Naive thymus-derived CD4-positive, alpha-beta T cell (primary cell): ENCODE measurements at regions not wholly inside any gene's neighbourhood (a gene's known extent, or its start where the extent isn't known, plus 50 kb on each side); places are given as distances from the start of the nearest gene placed in this dataset.

ENCODE experiments used
- ATAC-seq: fragments of 150-1000 bp; cut with Tn5 transposase; 2 replicates; pipeline ENCODE4 v1.10.0; 2021; ENCODE audit warnings: mild to moderate bottlenecking, moderate library complexity
- CTCF ChIA-PET: fragments of 350-600 bp; sonication (Branson Sonifier 250); formaldehyde crosslinking; loops from one replicate; lab custom pipeline; 2021; ENCODE audit warnings: antibody characterized with exemption; lab: Charles Lee
- POLR2A ChIA-PET: fragments of 350-600 bp; sonication (Branson Sonifier 250); formaldehyde crosslinking; loops from one replicate; lab custom pipeline; 2021; ENCODE audit warnings: antibody characterized with exemption, inconsistent platforms; lab: Charles Lee
- DNase-seq, 9 donors: peaks; one replicate each; pipeline versions ENCODE4 v3.0.0 to v3.0.0-alpha.2; 2020 to 2022; ENCODE audit warnings: mixed read lengths in 1 of 9
- H3K27ac ChIP-seq: one replicate; pipeline ENCODE4 v1.7.0; 2013; ENCODE audit warnings: mild to moderate bottlenecking, low read depth, low read length, moderate library complexity
- H3K27me3 ChIP-seq, 2 donors: one replicate each; pipeline ENCODE4 v1.7.0; 2013; ENCODE audit warnings: low read length in 2 of 2, mild to moderate bottlenecking in 2 of 2, moderate library complexity in 2 of 2; ENCODE audit not compliant: control insufficient read depth in 2 of 2, insufficient read depth in 2 of 2
- H3K36me3 ChIP-seq, 3 experiments: 1 replicate in 2 of 3; 2 replicates in 1 of 3; pipeline ENCODE4 v1.7.0; 2013; ENCODE audit warnings: low read length in 3 of 3, mild to moderate bottlenecking in 3 of 3, moderate library complexity in 1 of 3; ENCODE audit not compliant: insufficient read depth in 3 of 3, control insufficient read depth in 2 of 3
- H3K4me1 ChIP-seq, 2 donors: one replicate each; pipeline ENCODE4 v1.7.0; 2013; ENCODE audit warnings: low read length in 2 of 2, mild to moderate bottlenecking in 2 of 2, moderate library complexity in 1 of 2; ENCODE audit not compliant: control insufficient read depth in 2 of 2, insufficient read depth in 2 of 2
- H3K4me3 ChIP-seq: 2 replicates; pipeline ENCODE4 v1.7.0; 2013; ENCODE audit warnings: mild to moderate bottlenecking, low read length
- H3K9me3 ChIP-seq, 3 experiments: 1 replicate in 2 of 3; 2 replicates in 1 of 3; pipeline ENCODE4 v1.7.0; 2013; ENCODE audit warnings: low read length in 3 of 3; ENCODE audit not compliant: control insufficient read depth in 2 of 3
- H3K27ac Mint-ChIP-seq, 9 donors: one replicate each; pipeline ENCODE4 v1.8.0; 2020 to 2022; ENCODE audit warnings: mixed read lengths in 9 of 9, mild to moderate bottlenecking in 8 of 9, moderate library complexity in 5 of 9, inconsistent platforms in 2 of 9
- H3K27me3 Mint-ChIP-seq, 5 donors: one replicate each; pipeline ENCODE4 v1.8.0; 2021 to 2022; ENCODE audit warnings: mixed read lengths in 5 of 5, mild to moderate bottlenecking in 1 of 5
- H3K36me3 Mint-ChIP-seq, 5 donors: one replicate each; pipeline ENCODE4 v1.8.0; 2020 to 2022; ENCODE audit warnings: mixed read lengths in 5 of 5, mild to moderate bottlenecking in 3 of 5, inconsistent platforms in 1 of 5
- H3K4me1 Mint-ChIP-seq, 7 donors: one replicate each; pipeline ENCODE4 v1.8.0; 2020 to 2022; ENCODE audit warnings: mixed read lengths in 7 of 7, mild to moderate bottlenecking in 3 of 7, inconsistent platforms in 1 of 7
- H3K4me3 Mint-ChIP-seq, 10 donors: one replicate each; pipeline ENCODE4 v1.8.0; 2020 to 2022; ENCODE audit warnings: mild to moderate bottlenecking in 10 of 10, mixed read lengths in 10 of 10, moderate library complexity in 6 of 10, inconsistent platforms in 2 of 10
- H3K9me3 Mint-ChIP-seq, 11 donors: one replicate each; pipeline ENCODE4 v1.8.0; 2020 to 2022; ENCODE audit warnings: mixed read lengths in 11 of 11, mild to moderate bottlenecking in 4 of 11, inconsistent platforms in 1 of 11, moderate library complexity in 1 of 11
- intact Hi-C, 2 donors: fragments of 100-400 bp; cut with micrococcal nuclease; formaldehyde crosslinking; loops; one replicate each; pipeline ENCODE4 v1.15.1; 2023

- no peak overlapping the region for H3K4me3 Mint-ChIP-seq
- no peaks in the 10 kb centered on the region for H3K4me1 ChIP-seq
- ChIA-PET CTCF (no interaction called here), POLR2A (no interaction called here)
- no peaks in the 10 kb centered on the region for H3K36me3 Mint-ChIP-seq
- DNase-seq (no peak), ATAC-seq (no peak)
- no peaks in the 10 kb centered on the region for H3K4me1 Mint-ChIP-seq
- no peaks in the 10 kb centered on the region for H3K27me3 ChIP-seq
- no peaks in the 10 kb centered on the region for H3K36me3 ChIP-seq
- H3K27ac Mint-ChIP-seq = no peak overlapping the region
- H3K27me3 Mint-ChIP-seq = peaks cover 0 to 23% (median 0%) of the 10 kb centered on the region in 5 donors
- intact Hi-C loops = no loop called here
- no peaks in the 10 kb centered on the region for H3K9me3 ChIP-seq
- peaks cover 0 to 3% (median 0%) of the 10 kb centered on the region in 11 donors for H3K9me3 Mint-ChIP-seq
- H3K4me3 ChIP-seq = no peak overlapping the region
- H3K27ac ChIP-seq = no peak overlapping the region
Observed at GRCh38 chr2:15766911-15767597, 173.3 kb upstream of the MYCN start.

DNA sequence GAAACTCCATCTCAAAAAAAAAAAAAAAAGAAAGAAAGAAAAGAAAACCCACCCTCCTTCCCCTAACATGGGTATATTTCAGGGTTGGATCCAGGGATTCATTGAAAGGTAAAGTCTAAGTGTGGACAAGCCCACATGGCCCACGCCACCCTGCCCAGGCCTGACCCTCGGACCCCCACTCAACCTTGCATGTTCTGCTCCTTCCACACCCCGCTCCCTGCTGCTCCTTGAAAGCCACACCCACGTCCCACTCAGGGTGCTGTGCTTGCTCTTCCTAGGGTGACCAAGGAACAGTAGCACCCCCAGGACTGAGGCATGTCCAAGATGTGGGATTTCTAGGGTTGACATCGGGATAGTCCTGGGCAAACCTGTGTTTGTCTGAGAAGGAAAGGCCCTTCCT lies 172.7 kb upstream of the MYCN start:
- Histone ChIP-seq H3K36me3 (no peaks in the 10 kb centered on the region), H3K4me1 (no peaks in the 10 kb centered on the region), H3K9me3 (no peaks in the 10 kb centered on the region), H3K27ac (no peak overlapping the region), H3K27me3 (no peaks in the 10 kb centered on the region), H3K4me3 (no peak overlapping the region)
- intact Hi-C loops = no loop called here
- H3K36me3 Mint-ChIP-seq = no peaks in the 10 kb centered on the region
- H3K27ac Mint-ChIP-seq = no peak overlapping the region
- ATAC-seq (no peak), DNase-seq (no peak)
- peaks cover 0 to 23% (median 0%) of the 10 kb centered on the region in 5 donors for H3K27me3 Mint-ChIP-seq
- no peaks in the 10 kb centered on the region for H3K4me1 Mint-ChIP-seq
- H3K9me3 Mint-ChIP-seq = peaks cover 0 to 3% (median 0%) of the 10 kb centered on the region in 11 donors
- H3K4me3 Mint-ChIP-seq = no peak overlapping the region
- CTCF ChIA-PET = no interaction called here
- POLR2A ChIA-PET = no interaction called here

GRCh38 chr2:15768142-15768541 lies 172.2 kb upstream of the MYCN start:
- peaks cover 0 to 3% (median 0%) of the 10 kb centered on the region in 11 donors for H3K9me3 Mint-ChIP-seq
- DNase-seq = no peak
- ChIA-PET CTCF (no interaction called here), POLR2A (no interaction called here)
- no peak overlapping the region for H3K27ac Mint-ChIP-seq
- Histone ChIP-seq H3K27ac (no peak overlapping the region), H3K4me1 (no peaks in the 10 kb centered on the region), H3K36me3 (no peaks in the 10 kb centered on the region), H3K4me3 (no peak overlapping the region), H3K9me3 (no peaks in the 10 kb centered on the region), H3K27me3 (no peaks in the 10 kb centered on the region)
- intact Hi-C loops = no loop called here
- H3K36me3 Mint-ChIP-seq = no peaks in the 10 kb centered on the region
- H3K4me1 Mint-ChIP-seq = no peaks in the 10 kb centered on the region
- no peak overlapping the region for H3K4me3 Mint-ChIP-seq
- ATAC-seq = no peak
- peaks cover 0 to 23% (median 0%) of the 10 kb centered on the region in 5 donors for H3K27me3 Mint-ChIP-seq

DNA sequence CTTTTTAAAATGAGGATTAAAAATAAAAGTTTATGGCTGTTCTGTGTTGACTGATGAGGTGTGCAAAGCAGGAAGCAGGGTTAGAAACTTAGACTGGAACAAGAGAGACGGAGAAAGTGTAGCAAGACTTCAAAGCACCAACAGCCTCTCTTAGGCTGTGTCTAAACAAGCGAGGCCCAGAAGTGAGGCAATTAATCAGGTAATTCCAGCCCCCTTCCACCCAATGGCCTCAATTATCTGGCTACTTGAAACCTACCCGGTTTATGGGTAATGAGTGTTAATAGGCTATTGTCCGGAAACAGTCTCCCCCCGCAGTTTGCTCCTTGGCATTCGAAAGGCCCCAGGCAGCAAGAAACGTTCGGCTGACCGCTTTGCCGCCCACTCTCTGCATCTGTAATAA lies 171.7 kb upstream of the MYCN start:
- H3K4me3 ChIP-seq = no peak overlapping the region
- ATAC-seq = no peak
- H3K4me1 Mint-ChIP-seq = no peaks in the 10 kb centered on the region
- intact Hi-C loops = no loop called here
- POLR2A ChIA-PET = no interaction called here
- CTCF ChIA-PET = no interaction called here
- no peaks in the 10 kb centered on the region for H3K4me1 ChIP-seq
- H3K27me3 Mint-ChIP-seq = peaks cover 0 to 23% (median 0%) of the 10 kb centered on the region in 5 donors
- peaks cover 0 to 3% (median 0%) of the 10 kb centered on the region in 11 donors for H3K9me3 Mint-ChIP-seq
- H3K27me3 ChIP-seq = no peaks in the 10 kb centered on the region
- no peaks in the 10 kb centered on the region for H3K36me3 Mint-ChIP-seq
- H3K9me3 ChIP-seq = no peaks in the 10 kb centered on the region
- DNase-seq = no peak
- no peaks in the 10 kb centered on the region for H3K36me3 ChIP-seq
- H3K27ac Mint-ChIP-seq = no peak overlapping the region
- H3K4me3 Mint-ChIP-seq = no peak overlapping the region
- no peak overlapping the region for H3K27ac ChIP-seq

GRCh38 chr2:15769235-15769634 lies 171.1 kb upstream of the MYCN start:
- no peak overlapping the region for H3K4me3 ChIP-seq
- H3K27ac Mint-ChIP-seq = no peak overlapping the region
- H3K36me3 ChIP-seq = no peaks in the 10 kb centered on the region
- H3K9me3 Mint-ChIP-seq = peaks cover 0 to 3% (median 0%) of the 10 kb centered on the region in 11 donors
- DNase-seq (no peak), ATAC-seq (no peak)
- ChIA-PET CTCF (interaction anchor here (0.6 kb wide), 1 partner anchor 1310 kb away, joined by 3 read pairs; no protein-coding TSS in a partner anchor), POLR2A (no interaction called here)
- no peaks in the 10 kb centered on the region for H3K9me3 ChIP-seq
- no peaks in the 10 kb centered on the region for H3K27me3 ChIP-seq
- intact Hi-C loops = no loop called here
- H3K4me1 ChIP-seq = no peaks in the 10 kb centered on the region
- no peak overlapping the region for H3K4me3 Mint-ChIP-seq
- H3K36me3 Mint-ChIP-seq = no peaks in the 10 kb centered on the region
- H3K4me1 Mint-ChIP-seq = no peaks in the 10 kb centered on the region
- no peak overlapping the region for H3K27ac ChIP-seq
- peaks cover 0 to 23% (median 0%) of the 10 kb centered on the region in 5 donors for H3K27me3 Mint-ChIP-seq

DNA sequence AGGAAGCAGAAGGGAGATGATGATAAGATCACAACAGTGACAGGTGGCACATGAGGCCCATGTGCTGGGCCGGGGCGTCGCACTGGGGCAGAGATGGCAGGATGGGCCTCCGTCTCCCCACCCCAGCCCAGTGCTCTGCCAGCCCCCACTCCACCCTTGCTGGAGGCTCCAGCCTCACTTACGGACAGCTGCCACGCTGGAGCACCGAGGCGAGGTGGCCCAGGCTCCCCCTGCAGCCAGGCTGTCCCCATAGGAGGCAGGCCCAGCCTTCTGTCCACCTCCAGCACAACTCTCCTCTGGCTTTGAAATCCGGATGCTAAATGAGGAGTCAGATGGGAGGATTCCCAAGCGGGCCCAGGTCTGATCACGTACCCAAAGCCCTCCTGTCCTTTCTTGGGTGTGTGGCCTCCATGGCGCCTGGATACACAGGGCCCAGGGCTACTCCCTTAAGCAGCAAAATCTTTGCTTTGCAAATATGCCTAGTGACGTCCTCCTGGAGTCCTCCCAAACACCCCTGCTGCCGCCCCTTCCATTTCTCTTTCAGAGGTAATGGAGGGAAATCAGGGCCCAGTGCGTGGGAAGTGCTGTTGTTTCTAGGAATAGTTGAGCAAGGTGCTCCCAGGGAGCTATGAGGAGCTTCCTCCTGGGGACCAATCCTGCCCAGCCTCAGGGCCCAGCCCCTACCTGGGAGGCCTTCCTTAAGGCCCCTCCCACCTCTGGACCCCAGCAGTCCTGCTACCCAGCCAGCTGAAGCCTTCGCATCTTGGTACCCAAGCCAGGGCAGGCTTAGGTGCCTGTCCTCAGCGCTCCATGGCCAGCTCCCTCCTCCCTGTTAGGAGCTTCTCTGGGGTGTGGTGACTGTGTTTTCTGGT lies 170.4 kb upstream of the MYCN start:
- no peaks in the 10 kb centered on the region for H3K4me1 Mint-ChIP-seq
- Histone ChIP-seq H3K9me3 (no peaks in the 10 kb centered on the region), H3K27ac (no peak overlapping the region), H3K4me3 (no peak overlapping the region), H3K36me3 (no peaks in the 10 kb centered on the region), H3K27me3 (no peaks in the 10 kb centered on the region), H3K4me1 (no peaks in the 10 kb centered on the region)
- H3K9me3 Mint-ChIP-seq = peaks cover 0 to 3% (median 0%) of the 10 kb centered on the region in 11 donors
- no peak overlapping the region for H3K27ac Mint-ChIP-seq
- intact Hi-C loops = no loop called here
- DNase-seq (no peak), ATAC-seq (no peak)
- H3K36me3 Mint-ChIP-seq = no peaks in the 10 kb centered on the region
- H3K27me3 Mint-ChIP-seq = peaks cover 0 to 19% (median 0%) of the 10 kb centered on the region in 5 donors
- ChIA-PET CTCF (interaction anchor here (0.6 kb wide), 1 partner anchor 1311 kb away, joined by 3 read pairs; no protein-coding TSS in a partner anchor), POLR2A (no interaction called here)
- no peak overlapping the region for H3K4me3 Mint-ChIP-seq
